Activated gamma-delta T cell (primary cell): ENCODE measurements at regions not wholly inside any gene's neighbourhood (a gene's known extent, or its start where the extent isn't known, plus 50 kb on each side); places are given as distances from the start of the nearest gene placed in this dataset.

ENCODE experiments used
- DNase-seq: peaks from one replicate; lab custom pipeline; 2025; lab: John Stamatoyannopoulos, UW

DNA sequence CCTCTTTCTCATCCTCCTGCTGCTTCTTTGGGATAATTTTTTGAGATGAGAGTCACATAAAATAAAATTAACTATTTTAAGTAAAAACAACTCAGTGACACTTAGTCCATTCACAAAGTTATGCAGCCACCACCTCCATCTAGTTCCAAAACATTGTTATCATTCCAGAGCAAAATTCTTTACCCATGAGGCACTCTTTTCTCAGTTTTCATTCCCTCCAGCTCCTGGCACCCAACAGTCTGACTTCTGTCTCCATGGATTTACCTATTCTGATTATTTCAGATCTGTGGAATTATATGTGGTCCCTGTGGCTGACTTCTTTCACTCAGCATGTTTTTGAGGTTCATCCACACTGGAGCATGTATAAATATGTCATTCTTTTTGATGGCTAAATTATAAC is 239.9 kb upstream of the DYNLRB2 start:
- DNase-seq, result no peak

- no peak for DNase-seq
These were observed 240.3 kb upstream of the DYNLRB2 start for GRCh38 chr16:80300456-80300855.

GRCh38 chr16:80299416-80299815 is 241.4 kb upstream of the DYNLRB2 start:
- DNase-seq, result no peak

DNA sequence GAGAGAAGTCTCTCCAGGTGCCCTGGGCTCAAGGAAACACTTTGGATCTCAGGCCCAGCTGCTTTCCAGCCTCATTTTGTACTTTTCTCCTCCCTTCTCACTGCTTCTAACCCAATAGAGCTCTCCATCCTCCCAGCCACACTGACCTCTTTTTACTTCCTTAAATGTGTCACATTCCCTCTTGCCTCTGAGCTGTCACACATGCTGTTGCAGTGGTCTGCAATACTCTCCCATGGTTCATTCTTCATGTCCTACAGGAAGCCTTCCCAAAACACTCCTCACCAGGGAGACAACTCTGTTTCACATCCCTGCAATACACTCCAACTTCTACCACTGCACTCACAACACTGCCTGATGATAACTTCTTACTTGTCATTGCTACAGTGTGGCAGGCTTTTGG is 242.1 kb upstream of the DYNLRB2 start:
- DNase-seq, result no peak

- DNase-seq, result no peak
These were observed 244.8 kb upstream of the DYNLRB2 start for GRCh38 chr16:80296034-80296433.

DNA sequence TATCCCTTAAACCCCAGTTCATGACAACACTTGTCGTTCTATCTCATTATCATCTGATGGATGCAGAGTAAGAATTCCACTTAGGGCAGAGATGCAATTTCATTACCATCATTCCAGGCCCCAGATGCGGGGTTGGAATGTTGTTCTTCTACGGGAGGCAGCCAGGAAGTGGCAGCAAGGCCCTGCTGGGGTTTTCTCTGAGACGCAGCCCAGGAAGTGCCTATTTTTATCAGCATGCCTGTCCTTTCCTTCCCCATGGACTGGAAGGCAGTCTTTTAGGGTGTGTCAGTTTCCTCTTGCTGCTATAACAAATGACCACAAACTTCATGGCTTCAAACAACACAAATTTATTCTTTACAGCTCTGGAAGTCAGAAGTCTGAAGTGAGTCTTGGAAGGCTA is 246.6 kb upstream of the DYNLRB2 start:
- no peak for DNase-seq

- DNase-seq, result no peak
These were observed 252.2 kb upstream of the DYNLRB2 start for GRCh38 chr16:80288616-80289015.

GRCh38 chr16:80287674-80288073 is 253.1 kb upstream of the DYNLRB2 start:
- DNase-seq, result no peak

DNA sequence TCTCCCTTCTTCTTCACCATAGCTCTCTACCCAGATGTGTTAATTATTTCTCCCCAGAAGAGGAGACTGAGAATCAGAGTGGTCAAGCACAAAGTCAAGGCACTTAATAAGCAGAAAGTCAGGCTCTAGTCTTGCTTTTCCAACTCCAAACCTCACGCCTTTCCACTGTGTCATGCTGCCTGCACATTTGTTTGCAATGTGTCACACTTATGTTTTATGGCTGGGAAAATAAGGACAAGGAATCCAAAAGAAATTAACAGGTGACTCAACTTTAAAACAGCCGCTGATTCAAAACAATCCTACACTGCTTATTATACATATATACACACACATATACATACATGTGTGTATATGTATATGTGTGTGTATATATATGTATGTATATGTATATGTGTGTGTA is 255.7 kb upstream of the DYNLRB2 start:
- no peak for DNase-seq

- no peak for DNase-seq
These were observed 257.1 kb upstream of the DYNLRB2 start for GRCh38 chr16:80283466-80284392.

GRCh38 chr16:80280557-80280956 is 260.2 kb upstream of the DYNLRB2 start:
- no peak for DNase-seq

- no peak for DNase-seq
These were observed 261.1 kb upstream of the DYNLRB2 start for GRCh38 chr16:80279656-80280055.

DNA sequence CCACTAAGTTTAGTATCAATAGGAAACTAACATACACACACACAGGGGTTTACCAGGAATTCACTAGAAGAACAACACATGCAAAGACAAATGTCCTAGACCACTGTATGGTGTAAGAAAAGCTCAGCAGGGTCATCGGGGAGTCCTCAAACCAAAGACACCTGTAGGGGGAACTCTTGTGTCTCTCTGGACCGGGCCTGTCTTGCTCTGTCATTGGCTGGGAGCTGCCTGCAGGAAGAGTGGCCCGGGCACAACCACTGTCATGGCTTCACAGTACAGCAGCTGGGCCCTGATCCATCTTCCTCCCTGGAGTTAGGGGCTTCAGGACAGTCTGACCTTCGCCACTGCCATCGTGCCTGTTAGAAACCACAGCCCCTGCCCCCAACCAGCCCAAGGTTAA is 263.6 kb upstream of the DYNLRB2 start:
- DNase-seq, result no peak

GRCh38 chr16:80274576-80275191 is 266.1 kb upstream of the DYNLRB2 start:
- DNase-seq, result no peak

DNA sequence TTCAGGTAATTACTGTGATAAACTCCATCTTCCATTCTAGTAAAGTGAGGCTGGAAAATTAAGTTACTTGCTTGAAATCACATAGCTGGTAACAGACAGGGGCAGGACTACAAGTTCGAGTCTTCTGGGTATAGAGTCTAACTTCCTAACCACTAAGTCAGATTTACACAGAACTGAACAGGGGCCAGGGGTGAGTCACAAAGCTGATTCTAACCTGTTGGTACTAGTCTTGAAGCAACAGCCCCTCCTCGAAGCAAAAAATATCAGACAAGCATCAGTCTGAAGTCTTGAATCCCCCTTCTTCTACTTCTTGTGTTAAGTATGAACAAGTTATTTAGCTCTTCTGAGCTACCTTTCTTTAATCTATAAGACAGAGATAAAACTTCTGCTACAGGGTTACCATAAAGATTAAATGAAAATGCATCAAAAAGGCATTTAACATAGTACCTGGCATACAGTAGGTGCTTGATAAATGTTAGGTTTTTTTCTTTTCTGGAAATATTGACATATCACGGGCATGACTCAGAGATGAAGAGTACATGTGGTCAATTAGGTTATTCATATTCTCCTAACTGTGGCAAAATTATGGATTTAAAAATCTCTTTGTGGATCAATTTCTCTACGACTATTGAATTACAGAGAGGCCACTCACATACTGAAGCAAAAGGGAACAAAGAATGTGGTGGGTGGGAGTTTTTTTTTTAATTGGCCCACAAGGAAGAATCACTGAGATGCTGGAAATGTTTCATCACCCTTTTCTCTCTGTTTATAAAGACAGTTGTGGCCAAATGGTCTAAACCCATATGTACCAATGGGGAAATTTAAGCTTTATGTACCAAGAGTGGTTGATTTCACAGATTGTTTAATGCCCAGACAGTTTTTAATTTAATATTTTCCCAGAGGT is 266.9 kb upstream of the DYNLRB2 start:
- no peak for DNase-seq

DNA sequence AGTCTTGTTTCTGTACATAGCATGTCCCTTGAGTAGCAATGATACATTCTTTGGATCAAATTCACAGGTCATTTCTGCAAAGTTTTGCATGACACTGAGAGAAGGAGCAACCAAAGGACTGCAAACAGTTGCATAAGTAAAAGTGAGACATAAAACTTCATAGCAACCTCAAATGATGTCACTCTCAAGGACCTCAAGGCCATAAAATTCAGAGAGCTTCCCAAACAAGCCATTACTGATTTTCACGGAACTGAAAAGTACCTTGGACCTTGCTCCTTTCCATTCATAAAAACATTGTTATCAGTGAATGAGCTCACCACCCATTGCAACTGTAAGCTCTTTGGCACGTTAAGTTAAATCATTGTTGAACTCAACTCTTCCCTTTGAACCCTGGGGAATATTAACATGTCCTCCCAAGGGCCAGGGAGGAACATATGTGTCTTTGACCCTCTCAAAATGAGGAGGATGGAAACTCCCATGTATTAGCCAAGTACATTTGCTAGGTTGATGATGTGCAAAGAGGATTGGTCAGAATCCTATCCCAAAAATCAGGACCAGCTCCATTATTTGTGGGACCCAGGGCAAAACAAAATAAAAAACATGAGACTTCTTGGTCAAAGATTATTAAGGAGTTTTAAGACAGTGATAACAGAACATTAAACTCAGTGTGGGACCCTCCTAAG is 275.0 kb upstream of the DYNLRB2 start:
- DNase-seq, result no peak

DNA sequence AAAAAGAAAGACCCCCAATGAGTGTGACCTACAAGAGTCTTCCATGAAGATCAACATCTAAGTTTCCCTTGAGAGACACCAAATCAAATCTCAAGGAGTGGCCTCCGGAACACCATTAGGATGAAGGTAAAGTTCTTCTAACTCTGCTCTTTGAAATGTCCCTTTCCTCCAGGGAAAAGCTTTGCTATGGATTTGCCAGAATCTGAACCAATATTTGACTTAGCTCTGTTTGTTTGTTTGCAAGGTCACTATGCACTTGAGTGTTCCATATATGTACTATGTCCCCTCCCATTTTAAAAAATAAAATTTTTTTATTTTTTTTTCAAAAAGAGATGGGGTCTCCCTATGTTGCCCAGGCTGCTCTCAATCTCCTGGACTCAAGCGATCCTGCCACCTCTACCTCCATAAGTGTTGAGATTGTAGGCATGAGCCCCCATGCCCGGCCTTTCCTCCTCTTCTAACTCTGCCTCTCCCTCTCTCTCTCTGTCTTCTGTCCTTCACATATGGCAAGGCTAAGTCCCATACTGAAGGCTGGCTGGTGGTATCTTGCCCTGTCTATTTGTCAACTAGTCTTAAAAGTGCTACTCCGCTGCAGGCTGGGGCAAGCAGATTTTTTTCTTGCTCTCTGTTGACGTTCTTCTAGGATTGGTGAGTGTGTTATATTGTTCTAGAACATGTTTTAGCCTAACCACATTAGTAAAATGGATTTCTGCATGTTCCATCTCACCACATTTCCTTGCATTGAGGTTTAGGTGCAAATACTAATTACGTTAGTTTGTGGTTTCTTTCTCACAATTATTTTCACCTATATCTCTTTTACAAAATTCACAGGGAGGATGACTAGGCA is 276.7 kb upstream of the DYNLRB2 start:
- DNase-seq, result no peak

- DNase-seq, result no peak
These were observed 277.5 kb upstream of the DYNLRB2 start for GRCh38 chr16:80263181-80263823.

DNA sequence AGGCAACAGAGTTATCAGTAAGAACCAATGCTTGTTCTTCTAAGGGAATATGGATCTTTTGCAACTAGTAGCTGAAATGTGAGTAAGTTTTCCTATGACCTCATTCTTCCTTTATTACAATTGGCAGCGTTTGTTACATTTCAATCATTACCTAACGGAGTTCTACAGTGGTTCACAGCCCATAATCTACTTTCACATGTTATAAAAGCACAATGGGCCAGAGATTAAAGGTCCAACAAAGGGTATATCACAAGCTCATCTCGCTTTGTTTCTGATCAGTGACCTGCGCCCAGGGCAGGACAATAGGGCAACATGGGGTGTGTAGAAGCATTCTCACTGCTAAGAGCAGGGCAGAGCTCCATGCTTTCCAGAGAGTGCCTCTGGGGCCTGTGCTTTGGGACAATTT is 279.9 kb upstream of the DYNLRB2 start:
- no peak for DNase-seq

DNA sequence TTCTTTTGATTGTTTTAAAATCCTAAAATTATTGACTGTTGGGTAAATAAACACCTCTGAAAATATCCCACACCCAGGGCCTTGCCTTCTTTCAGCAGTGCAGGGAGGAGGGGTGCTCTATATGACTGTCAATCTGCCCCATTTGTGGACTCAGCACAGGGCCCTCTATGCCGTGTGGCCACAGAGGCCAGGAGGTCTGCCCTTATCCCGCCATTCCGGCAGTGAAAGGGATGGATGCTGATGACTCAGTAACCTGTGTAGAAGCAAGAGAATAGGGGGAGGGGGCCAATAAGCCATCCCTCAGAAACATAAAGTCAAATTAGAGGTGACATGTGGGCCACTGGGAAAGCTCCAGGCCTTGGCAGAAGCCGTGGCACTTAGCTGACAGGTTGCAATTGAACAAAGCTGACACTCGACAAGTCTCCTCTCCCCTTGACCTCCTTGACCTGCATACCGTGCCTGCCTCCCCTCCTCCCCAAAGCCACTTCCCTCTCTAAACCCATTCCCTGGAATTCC is 281.4 kb upstream of the DYNLRB2 start:
- DNase-seq, result no peak
